ENCODE measurements at regions not wholly inside any gene's neighbourhood (a gene's known extent, or its start where the extent isn't known, plus 50 kb on each side); places are given as distances from the start of the nearest gene placed in this dataset.

- TF ChIP-seq, protein P1, sequence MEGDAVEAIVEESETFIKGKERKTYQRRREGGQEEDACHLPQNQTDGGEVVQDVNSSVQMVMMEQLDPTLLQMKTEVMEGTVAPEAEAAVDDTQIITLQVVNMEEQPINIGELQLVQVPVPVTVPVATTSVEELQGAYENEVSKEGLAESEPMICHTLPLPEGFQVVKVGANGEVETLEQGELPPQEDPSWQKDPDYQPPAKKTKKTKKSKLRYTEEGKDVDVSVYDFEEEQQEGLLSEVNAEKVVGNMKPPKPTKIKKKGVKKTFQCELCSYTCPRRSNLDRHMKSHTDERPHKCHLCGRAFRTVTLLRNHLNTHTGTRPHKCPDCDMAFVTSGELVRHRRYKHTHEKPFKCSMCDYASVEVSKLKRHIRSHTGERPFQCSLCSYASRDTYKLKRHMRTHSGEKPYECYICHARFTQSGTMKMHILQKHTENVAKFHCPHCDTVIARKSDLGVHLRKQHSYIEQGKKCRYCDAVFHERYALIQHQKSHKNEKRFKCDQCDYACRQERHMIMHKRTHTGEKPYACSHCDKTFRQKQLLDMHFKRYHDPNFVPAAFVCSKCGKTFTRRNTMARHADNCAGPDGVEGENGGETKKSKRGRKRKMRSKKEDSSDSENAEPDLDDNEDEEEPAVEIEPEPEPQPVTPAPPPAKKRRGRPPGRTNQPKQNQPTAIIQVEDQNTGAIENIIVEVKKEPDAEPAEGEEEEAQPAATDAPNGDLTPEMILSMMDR (IDR thresholded peaks at IDR 0.05 in 4 of 5, conservative IDR thresholded peaks at IDR 0.05 in 1 of 5) = no peak
- no peak for TF ChIP-seq POLR2A (IDR thresholded peaks at IDR 0.05)
Measured at GRCh38 chr5:32854473-32854872, 143.4 kb downstream of the NPR3 start.
